ENCODE measurements at regions not wholly inside any gene's neighbourhood (a gene's known extent, or its start where the extent isn't known, plus 50 kb on each side); places are given as distances from the start of the nearest gene placed in this dataset.
"Not testable (repeated sequence)": the region's sequence is repeated elsewhere in the genome, so short reads cannot be mapped to it uniquely, and the experiment has no call there.

- DNase-seq = no peak
- H3K36me3 ChIP-seq (ENCODE audit: control insufficient read depth in 2 of 3, insufficient read depth in 3 of 3, low read length in 3 of 3) = no peaks in the 10 kb centered on the region
- no peak overlapping the region for H3K4me3 ChIP-seq (ENCODE audit: low read length in 3 of 3)
- H3K9ac ChIP-seq (ENCODE audit: low read length in 3 of 3) = no peak overlapping the region
- no peak overlapping the region for H3K27ac ChIP-seq (ENCODE audit: low read depth in 2 of 2, low read length in 2 of 2)
- no peak for FAIRE-seq
- TF ChIP-seq, protein P1, sequence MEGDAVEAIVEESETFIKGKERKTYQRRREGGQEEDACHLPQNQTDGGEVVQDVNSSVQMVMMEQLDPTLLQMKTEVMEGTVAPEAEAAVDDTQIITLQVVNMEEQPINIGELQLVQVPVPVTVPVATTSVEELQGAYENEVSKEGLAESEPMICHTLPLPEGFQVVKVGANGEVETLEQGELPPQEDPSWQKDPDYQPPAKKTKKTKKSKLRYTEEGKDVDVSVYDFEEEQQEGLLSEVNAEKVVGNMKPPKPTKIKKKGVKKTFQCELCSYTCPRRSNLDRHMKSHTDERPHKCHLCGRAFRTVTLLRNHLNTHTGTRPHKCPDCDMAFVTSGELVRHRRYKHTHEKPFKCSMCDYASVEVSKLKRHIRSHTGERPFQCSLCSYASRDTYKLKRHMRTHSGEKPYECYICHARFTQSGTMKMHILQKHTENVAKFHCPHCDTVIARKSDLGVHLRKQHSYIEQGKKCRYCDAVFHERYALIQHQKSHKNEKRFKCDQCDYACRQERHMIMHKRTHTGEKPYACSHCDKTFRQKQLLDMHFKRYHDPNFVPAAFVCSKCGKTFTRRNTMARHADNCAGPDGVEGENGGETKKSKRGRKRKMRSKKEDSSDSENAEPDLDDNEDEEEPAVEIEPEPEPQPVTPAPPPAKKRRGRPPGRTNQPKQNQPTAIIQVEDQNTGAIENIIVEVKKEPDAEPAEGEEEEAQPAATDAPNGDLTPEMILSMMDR (IDR thresholded peaks at IDR 0.05; ENCODE audit: borderline replicate concordance, extremely low read depth, insufficient read depth) = no peak
- H3K4me1 ChIP-seq (ENCODE audit: control insufficient read depth in 2 of 3, insufficient read depth in 2 of 3, low read depth in 1 of 3, low read length in 3 of 3) = no peaks in the 10 kb centered on the region
- intact Hi-C loops (cut with DNase I) = no loop called here
- H3K9me3 ChIP-seq (ENCODE audit: control insufficient read depth in 2 of 3, insufficient read depth in 1 of 3, low read length in 3 of 3) = no peaks in the 10 kb centered on the region
- H3K27me3 ChIP-seq (ENCODE audit: control insufficient read depth, insufficient read depth, low read length) = no peaks in the 10 kb centered on the region
These were observed 614.1 kb downstream of the LMO7 start for GRCh38 chr13:76250211-76250610.

GRCh38 chr13:76245920-76246319 is 609.8 kb downstream of the LMO7 start:
- Histone ChIP-seq H3K4me1 (ENCODE audit: control insufficient read depth in 2 of 3, insufficient read depth in 2 of 3, low read depth in 1 of 3, low read length in 3 of 3) (no peaks in the 10 kb centered on the region), H3K27ac (ENCODE audit: low read depth in 2 of 2, low read length in 2 of 2) (no peak overlapping the region), H3K27me3 (ENCODE audit: control insufficient read depth, insufficient read depth, low read length) (no peaks in the 10 kb centered on the region), H3K4me3 (ENCODE audit: low read length in 3 of 3) (no peak overlapping the region), H3K36me3 (ENCODE audit: control insufficient read depth in 2 of 3, insufficient read depth in 3 of 3, low read length in 3 of 3) (no peaks in the 10 kb centered on the region), H3K9ac (ENCODE audit: low read length in 3 of 3) (no peak overlapping the region), H3K9me3 (ENCODE audit: control insufficient read depth in 2 of 3, insufficient read depth in 1 of 3, low read length in 3 of 3) (no peaks in the 10 kb centered on the region)
- intact Hi-C loops (cut with DNase I) = no loop called here
- FAIRE-seq (no peak), DNase-seq (no peak)
- TF ChIP-seq, protein P1 (IDR thresholded peaks at IDR 0.05; ENCODE audit: borderline replicate concordance, extremely low read depth, insufficient read depth) = no peak

- H3K4me1 ChIP-seq (ENCODE audit: control insufficient read depth in 2 of 3, insufficient read depth in 2 of 3, low read depth in 1 of 3, low read length in 3 of 3) = no peaks in the 10 kb centered on the region
- intact Hi-C loops (cut with DNase I) = no loop called here
- no peaks in the 10 kb centered on the region for H3K9me3 ChIP-seq (ENCODE audit: control insufficient read depth in 2 of 3, insufficient read depth in 1 of 3, low read length in 3 of 3)
- H3K27me3 ChIP-seq (ENCODE audit: control insufficient read depth, insufficient read depth, low read length) = no peaks in the 10 kb centered on the region
- TF ChIP-seq, protein P1 (IDR thresholded peaks at IDR 0.05; ENCODE audit: borderline replicate concordance, extremely low read depth, insufficient read depth) = no peak
- no peak overlapping the region for H3K4me3 ChIP-seq (ENCODE audit: low read length in 3 of 3)
- H3K27ac ChIP-seq (ENCODE audit: low read depth in 2 of 2, low read length in 2 of 2) = no peak overlapping the region
- H3K36me3 ChIP-seq (ENCODE audit: control insufficient read depth in 2 of 3, insufficient read depth in 3 of 3, low read length in 3 of 3) = no peaks in the 10 kb centered on the region
- FAIRE-seq (no peak), DNase-seq (no peak)
- H3K9ac ChIP-seq (ENCODE audit: low read length in 3 of 3) = no peak overlapping the region
These were observed 609.1 kb downstream of the LMO7 start for GRCh38 chr13:76245211-76245610.

DNA sequence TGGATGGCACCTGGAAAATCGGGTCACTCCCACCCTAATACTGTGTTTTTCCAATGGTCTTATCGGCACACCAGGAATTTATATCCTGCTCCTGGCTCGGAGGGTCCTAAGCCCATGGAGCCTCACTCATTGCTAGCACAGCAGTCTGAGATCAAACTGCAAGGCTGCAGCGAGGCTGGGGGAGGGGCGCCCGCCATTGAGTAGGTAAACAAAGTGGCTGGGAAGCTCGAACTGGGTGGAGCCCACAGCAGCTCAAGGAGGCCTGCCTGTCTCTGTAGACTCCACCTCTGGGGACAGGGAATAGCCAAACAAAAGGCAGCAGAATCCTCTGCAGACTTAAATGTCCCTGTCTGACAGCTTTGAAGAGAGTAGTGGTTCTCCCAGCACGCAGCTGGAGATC is 607.0 kb downstream of the LMO7 start:
- intact Hi-C loops (cut with DNase I); DNase-seq; FAIRE-seq; H3K9me3 ChIP-seq (ENCODE audit: control insufficient read depth in 2 of 3, insufficient read depth in 1 of 3, low read length in 3 of 3); H3K4me1 ChIP-seq (ENCODE audit: control insufficient read depth in 2 of 3, insufficient read depth in 2 of 3, low read depth in 1 of 3, low read length in 3 of 3); H3K27ac ChIP-seq (ENCODE audit: low read depth in 2 of 2, low read length in 2 of 2); H3K27me3 ChIP-seq (ENCODE audit: control insufficient read depth, insufficient read depth, low read length); H3K4me3 ChIP-seq (ENCODE audit: low read length in 3 of 3); H3K9ac ChIP-seq (ENCODE audit: low read length in 3 of 3); H3K36me3 ChIP-seq (ENCODE audit: control insufficient read depth in 2 of 3, insufficient read depth in 3 of 3, low read length in 3 of 3): not testable (repeated sequence)

All from kidney (tissue), 13 donors.